ENCODE measurements at regions not wholly inside any gene's neighbourhood (a gene's known extent, or its start where the extent isn't known, plus 50 kb on each side); places are given as distances from the start of the nearest gene placed in this dataset.

DNA sequence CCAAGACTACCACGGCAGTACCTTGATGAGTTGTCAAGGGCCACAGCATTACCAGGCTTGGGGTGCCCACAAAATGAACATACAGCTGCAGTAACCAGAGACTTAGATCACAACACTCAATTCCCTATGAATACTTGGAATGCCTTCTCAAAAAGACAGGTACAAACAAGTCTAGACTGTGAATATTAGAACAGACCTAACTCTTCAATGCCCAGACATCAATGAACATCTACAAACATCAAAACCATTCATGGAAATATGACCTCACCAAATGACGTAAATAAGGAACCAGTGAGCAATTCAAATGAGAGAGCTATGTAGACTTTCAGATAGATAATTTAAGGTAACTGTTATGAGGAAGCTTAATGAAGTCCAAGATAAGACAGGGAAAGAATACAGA is 185.1 kb upstream of the POU1F1 start:
- TF ChIP-seq WT1 (tag by site-specific recombination; IDR thresholded peaks at IDR 0.05): no peak
- TF ChIP-seq ZNF292 (tag by site-specific recombination; IDR thresholded peaks at IDR 0.05; ENCODE audit: borderline replicate concordance, low read depth): no peak
- no peak for TF ChIP-seq ZNF416 (tag by site-specific recombination; IDR thresholded peaks at IDR 0.05)
- no peak for TF ChIP-seq ZNF747 (tag by site-specific recombination; IDR thresholded peaks at IDR 0.05)
- TF ChIP-seq ZNF423 (tag by site-specific recombination; IDR thresholded peaks at IDR 0.05): no peak
- TF ChIP-seq, protein P1, sequence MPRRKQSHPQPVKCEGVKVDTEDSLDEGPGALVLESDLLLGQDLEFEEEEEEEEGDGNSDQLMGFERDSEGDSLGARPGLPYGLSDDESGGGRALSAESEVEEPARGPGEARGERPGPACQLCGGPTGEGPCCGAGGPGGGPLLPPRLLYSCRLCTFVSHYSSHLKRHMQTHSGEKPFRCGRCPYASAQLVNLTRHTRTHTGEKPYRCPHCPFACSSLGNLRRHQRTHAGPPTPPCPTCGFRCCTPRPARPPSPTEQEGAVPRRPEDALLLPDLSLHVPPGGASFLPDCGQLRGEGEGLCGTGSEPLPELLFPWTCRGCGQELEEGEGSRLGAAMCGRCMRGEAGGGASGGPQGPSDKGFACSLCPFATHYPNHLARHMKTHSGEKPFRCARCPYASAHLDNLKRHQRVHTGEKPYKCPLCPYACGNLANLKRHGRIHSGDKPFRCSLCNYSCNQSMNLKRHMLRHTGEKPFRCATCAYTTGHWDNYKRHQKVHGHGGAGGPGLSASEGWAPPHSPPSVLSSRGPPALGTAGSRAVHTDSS (tag by site-specific recombination; IDR thresholded peaks at IDR 0.05): no peak
- TF ChIP-seq ZNF37A (tag by site-specific recombination; IDR thresholded peaks at IDR 0.05): no peak
- TF ChIP-seq ZNF404 (tag by site-specific recombination; IDR thresholded peaks at IDR 0.05): no peak
- TF ChIP-seq, protein P2, sequence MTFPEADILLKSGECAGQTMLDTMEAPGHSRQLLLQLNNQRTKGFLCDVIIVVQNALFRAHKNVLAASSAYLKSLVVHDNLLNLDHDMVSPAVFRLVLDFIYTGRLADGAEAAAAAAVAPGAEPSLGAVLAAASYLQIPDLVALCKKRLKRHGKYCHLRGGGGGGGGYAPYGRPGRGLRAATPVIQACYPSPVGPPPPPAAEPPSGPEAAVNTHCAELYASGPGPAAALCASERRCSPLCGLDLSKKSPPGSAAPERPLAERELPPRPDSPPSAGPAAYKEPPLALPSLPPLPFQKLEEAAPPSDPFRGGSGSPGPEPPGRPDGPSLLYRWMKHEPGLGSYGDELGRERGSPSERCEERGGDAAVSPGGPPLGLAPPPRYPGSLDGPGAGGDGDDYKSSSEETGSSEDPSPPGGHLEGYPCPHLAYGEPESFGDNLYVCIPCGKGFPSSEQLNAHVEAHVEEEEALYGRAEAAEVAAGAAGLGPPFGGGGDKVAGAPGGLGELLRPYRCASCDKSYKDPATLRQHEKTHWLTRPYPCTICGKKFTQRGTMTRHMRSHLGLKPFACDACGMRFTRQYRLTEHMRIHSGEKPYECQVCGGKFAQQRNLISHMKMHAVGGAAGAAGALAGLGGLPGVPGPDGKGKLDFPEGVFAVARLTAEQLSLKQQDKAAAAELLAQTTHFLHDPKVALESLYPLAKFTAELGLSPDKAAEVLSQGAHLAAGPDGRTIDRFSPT (tag by site-specific recombination; IDR thresholded peaks at IDR 0.05): no peak
- no peak for TF ChIP-seq MYNN (tag by site-specific recombination; IDR thresholded peaks at IDR 0.05; ENCODE audit: borderline replicate concordance)
- TF ChIP-seq, protein P3, sequence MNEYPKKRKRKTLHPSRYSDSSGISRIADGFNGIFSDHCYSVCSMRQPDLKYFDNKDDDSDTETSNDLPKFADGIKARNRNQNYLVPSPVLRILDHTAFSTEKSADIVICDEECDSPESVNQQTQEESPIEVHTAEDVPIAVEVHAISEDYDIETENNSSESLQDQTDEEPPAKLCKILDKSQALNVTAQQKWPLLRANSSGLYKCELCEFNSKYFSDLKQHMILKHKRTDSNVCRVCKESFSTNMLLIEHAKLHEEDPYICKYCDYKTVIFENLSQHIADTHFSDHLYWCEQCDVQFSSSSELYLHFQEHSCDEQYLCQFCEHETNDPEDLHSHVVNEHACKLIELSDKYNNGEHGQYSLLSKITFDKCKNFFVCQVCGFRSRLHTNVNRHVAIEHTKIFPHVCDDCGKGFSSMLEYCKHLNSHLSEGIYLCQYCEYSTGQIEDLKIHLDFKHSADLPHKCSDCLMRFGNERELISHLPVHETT (tag by site-specific recombination; IDR thresholded peaks at IDR 0.05): no peak
- TF ChIP-seq ZNF335 (tag by site-specific recombination; conservative IDR thresholded peaks at IDR 0.05): no peak
- ChIA-PET CTCF (no interaction called here), POLR2A (no interaction called here)
- no peaks in the 10 kb centered on the region for H3K36me3 ChIP-seq (ENCODE audit: control insufficient read depth in 2 of 2, insufficient read depth in 1 of 2, low read length in 2 of 2)
- H3K9me3 ChIP-seq (ENCODE audit: control insufficient read depth, insufficient read depth, low read depth, low read length): no peaks in the 10 kb centered on the region
- H3K4me1 ChIP-seq (ENCODE audit: control insufficient read depth, insufficient read depth, low read length): no peaks in the 10 kb centered on the region
- no peak overlapping the region for H3K27ac ChIP-seq (ENCODE audit: extremely low read depth, low read depth, low read length)
- no peak overlapping the region for H3K4me3 ChIP-seq (ENCODE audit: low read depth, low read length)

DNA sequence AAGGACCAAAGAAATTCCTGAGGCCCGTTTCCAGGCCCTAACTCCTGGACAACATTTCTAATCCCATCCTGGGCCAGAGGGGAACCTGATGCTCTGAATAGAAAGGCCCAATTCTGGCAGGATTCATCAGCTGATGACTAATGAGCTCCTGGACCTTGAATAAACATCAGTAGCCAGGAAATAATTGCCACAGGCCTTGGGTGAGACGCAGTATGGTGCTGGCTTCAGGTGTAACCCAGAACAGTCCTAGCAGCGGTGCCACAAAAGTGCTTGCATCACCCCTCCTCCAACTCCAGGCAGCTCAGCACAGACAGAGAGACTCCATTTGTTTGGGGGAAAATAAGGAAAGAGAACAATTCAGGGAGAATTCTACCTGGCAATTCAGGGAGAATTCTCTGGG is 184.7 kb upstream of the POU1F1 start:
- H3K36me3 ChIP-seq (ENCODE audit: control insufficient read depth in 2 of 2, insufficient read depth in 1 of 2, low read length in 2 of 2): no peaks in the 10 kb centered on the region
- ChIA-PET CTCF (no interaction called here), POLR2A (no interaction called here)
- no peak overlapping the region for H3K27ac ChIP-seq (ENCODE audit: extremely low read depth, low read depth, low read length)
- TF ChIP-seq, protein P4, sequence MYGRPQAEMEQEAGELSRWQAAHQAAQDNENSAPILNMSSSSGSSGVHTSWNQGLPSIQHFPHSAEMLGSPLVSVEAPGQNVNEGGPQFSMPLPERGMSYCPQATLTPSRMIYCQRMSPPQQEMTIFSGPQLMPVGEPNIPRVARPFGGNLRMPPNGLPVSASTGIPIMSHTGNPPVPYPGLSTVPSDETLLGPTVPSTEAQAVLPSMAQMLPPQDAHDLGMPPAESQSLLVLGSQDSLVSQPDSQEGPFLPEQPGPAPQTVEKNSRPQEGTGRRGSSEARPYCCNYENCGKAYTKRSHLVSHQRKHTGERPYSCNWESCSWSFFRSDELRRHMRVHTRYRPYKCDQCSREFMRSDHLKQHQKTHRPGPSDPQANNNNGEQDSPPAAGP (tag by site-specific recombination; IDR thresholded peaks at IDR 0.05): no peak
- TF ChIP-seq ZNF561 (tag by site-specific recombination; IDR thresholded peaks at IDR 0.05; ENCODE audit: borderline replicate concordance) (no peak), ZNF777 (tag by site-specific recombination; IDR thresholded peaks at IDR 0.05; ENCODE audit: borderline replicate concordance) (no peak), ZNF335 (tag by site-specific recombination; conservative IDR thresholded peaks at IDR 0.05) (no peak), ZNF571 (tag by site-specific recombination; IDR thresholded peaks at IDR 0.05) (no peak), ZNF514 (tag by site-specific recombination; IDR thresholded peaks at IDR 0.05) (no peak)
- TF ChIP-seq, protein P5, sequence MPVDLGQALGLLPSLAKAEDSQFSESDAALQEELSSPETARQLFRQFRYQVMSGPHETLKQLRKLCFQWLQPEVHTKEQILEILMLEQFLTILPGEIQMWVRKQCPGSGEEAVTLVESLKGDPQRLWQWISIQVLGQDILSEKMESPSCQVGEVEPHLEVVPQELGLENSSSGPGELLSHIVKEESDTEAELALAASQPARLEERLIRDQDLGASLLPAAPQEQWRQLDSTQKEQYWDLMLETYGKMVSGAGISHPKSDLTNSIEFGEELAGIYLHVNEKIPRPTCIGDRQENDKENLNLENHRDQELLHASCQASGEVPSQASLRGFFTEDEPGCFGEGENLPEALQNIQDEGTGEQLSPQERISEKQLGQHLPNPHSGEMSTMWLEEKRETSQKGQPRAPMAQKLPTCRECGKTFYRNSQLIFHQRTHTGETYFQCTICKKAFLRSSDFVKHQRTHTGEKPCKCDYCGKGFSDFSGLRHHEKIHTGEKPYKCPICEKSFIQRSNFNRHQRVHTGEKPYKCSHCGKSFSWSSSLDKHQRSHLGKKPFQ (tag by site-specific recombination; IDR thresholded peaks at IDR 0.05): no peak
- H3K4me1 ChIP-seq (ENCODE audit: control insufficient read depth, insufficient read depth, low read length): no peaks in the 10 kb centered on the region
- no peak overlapping the region for H3K4me3 ChIP-seq (ENCODE audit: low read depth, low read length)
- no peaks in the 10 kb centered on the region for H3K9me3 ChIP-seq (ENCODE audit: control insufficient read depth, insufficient read depth, low read depth, low read length)

All from HEK293 (cell line).